ENCODE measurements at regions not wholly inside any gene's neighbourhood (a gene's known extent, or its start where the extent isn't known, plus 50 kb on each side); places are given as distances from the start of the nearest gene placed in this dataset.

DNA sequence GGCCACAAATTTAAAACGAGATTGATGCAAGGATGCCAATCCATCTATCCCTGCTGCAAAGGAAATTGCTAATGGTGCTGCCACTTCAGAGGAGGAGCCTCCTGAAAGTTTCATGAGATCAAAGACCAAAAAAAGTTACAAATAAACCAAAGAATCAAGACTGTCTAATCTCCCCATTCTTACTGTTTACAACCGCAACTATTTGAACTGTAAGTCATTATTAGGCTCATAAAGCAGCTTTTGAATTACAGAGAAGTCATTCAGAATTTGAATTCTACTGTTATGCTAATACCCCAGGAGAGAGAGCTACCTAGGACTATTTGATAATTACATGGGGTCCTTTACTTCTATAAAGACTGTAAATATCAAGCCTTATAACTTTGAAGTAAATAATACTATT is 1613.6 kb upstream of the WWC1 start:
- Histone ChIP-seq H3F3A (ENCODE audit: insufficient read depth) (no peaks in the 10 kb centered on the region), H3K4me2 (ENCODE audit: low read depth, low read length, poor library complexity, severe bottlenecking) (no peak overlapping the region), H3K27ac (ENCODE audit: low read depth, low read length) (no peak overlapping the region), H2AFZ (ENCODE audit: low read depth, low read length, severe bottlenecking) (no peak overlapping the region), H3K9me2 (replicated peaks; ENCODE audit: insufficient read depth, low read length) (no peaks in the 10 kb centered on the region), H3K9ac (ENCODE audit: low read length) (no peak overlapping the region), H3K9me3 (ENCODE audit: insufficient read depth, low read length) (no peaks in the 10 kb centered on the region), H3K27me3 (ENCODE audit: low read length) (no peaks in the 10 kb centered on the region), H3K79me2 (ENCODE audit: insufficient read depth, low read length) (no peaks in the 10 kb centered on the region), H3K4me3 (ENCODE audit: insufficient read depth, low read length, poor library complexity, severe bottlenecking) (no peak overlapping the region), H4K20me1 (ENCODE audit: low read depth, low read length) (no peaks in the 10 kb centered on the region), H3K36me3 (ENCODE audit: low read length) (no peaks in the 10 kb centered on the region)
- TF ChIP-seq EZH2phosphoT487 (conservative IDR thresholded peaks at IDR 0.05; ENCODE audit: low read length) = no peak
- TF ChIP-seq, protein P1, sequence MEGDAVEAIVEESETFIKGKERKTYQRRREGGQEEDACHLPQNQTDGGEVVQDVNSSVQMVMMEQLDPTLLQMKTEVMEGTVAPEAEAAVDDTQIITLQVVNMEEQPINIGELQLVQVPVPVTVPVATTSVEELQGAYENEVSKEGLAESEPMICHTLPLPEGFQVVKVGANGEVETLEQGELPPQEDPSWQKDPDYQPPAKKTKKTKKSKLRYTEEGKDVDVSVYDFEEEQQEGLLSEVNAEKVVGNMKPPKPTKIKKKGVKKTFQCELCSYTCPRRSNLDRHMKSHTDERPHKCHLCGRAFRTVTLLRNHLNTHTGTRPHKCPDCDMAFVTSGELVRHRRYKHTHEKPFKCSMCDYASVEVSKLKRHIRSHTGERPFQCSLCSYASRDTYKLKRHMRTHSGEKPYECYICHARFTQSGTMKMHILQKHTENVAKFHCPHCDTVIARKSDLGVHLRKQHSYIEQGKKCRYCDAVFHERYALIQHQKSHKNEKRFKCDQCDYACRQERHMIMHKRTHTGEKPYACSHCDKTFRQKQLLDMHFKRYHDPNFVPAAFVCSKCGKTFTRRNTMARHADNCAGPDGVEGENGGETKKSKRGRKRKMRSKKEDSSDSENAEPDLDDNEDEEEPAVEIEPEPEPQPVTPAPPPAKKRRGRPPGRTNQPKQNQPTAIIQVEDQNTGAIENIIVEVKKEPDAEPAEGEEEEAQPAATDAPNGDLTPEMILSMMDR (IDR thresholded peaks at IDR 0.05; ENCODE audit: insufficient read depth, low read length, poor library complexity, severe bottlenecking) = no peak

DNA sequence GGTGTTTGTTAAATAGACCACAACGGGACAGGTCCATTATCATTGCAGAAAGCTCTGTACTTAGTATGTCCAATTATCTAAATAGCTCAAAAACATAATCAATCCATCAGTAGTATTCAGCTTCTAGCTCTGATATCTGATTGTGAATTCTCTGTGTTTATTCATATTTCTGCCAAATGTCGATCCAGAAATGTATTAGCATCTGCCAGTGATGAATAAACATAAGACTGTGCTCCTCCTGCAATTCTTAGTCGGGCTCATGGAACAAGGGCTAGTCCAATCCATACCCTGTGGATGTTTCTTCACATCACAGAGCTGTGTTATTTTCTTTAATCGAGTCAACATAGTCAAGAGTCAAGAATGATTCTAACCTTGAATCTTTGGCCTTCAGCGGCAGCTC is 1612.1 kb upstream of the WWC1 start:
- H3K9me3 ChIP-seq (ENCODE audit: insufficient read depth, low read length) = no peaks in the 10 kb centered on the region
- no peaks in the 10 kb centered on the region for H3K36me3 ChIP-seq (ENCODE audit: low read length)
- H3K9ac ChIP-seq (ENCODE audit: low read length) = no peak overlapping the region
- no peaks in the 10 kb centered on the region for H3F3A ChIP-seq (ENCODE audit: insufficient read depth)
- H3K27me3 ChIP-seq (ENCODE audit: low read length) = no peaks in the 10 kb centered on the region
- H2AFZ ChIP-seq (ENCODE audit: low read depth, low read length, severe bottlenecking) = no peak overlapping the region
- TF ChIP-seq, protein P1 (IDR thresholded peaks at IDR 0.05; ENCODE audit: insufficient read depth, low read length, poor library complexity, severe bottlenecking) = no peak
- no peaks in the 10 kb centered on the region for H3K9me2 ChIP-seq (replicated peaks; ENCODE audit: insufficient read depth, low read length)
- H3K4me2 ChIP-seq (ENCODE audit: low read depth, low read length, poor library complexity, severe bottlenecking) = no peak overlapping the region
- H3K79me2 ChIP-seq (ENCODE audit: insufficient read depth, low read length) = no peaks in the 10 kb centered on the region
- H3K4me3 ChIP-seq (ENCODE audit: insufficient read depth, low read length, poor library complexity, severe bottlenecking) = no peak overlapping the region
- H4K20me1 ChIP-seq (ENCODE audit: low read depth, low read length) = no peaks in the 10 kb centered on the region
- H3K27ac ChIP-seq (ENCODE audit: low read depth, low read length) = no peak overlapping the region

DNA sequence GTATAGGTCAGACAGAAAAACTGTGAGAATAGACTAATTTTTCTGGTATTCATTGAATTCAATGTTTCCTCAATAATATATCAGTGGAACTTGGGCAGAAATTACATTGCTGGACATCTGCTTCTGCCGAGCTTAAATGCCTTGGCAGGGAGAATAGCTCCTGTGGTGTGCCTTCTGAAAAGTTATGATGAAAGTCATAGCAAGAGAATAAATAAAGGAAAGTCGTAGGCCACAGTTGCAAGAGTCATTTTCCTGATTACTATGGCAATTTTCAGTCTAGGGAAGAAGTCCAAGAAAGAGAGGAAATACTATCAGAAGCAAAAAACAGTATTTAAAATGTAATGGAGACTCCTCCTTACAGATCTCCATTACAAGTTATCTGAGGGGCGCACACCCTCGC is 1596.1 kb upstream of the WWC1 start:
- no peak for TF ChIP-seq EZH2phosphoT487 (conservative IDR thresholded peaks at IDR 0.05; ENCODE audit: low read length)
- TF ChIP-seq, protein P1 (IDR thresholded peaks at IDR 0.05; ENCODE audit: insufficient read depth, low read length, poor library complexity, severe bottlenecking) = no peak
- no peak overlapping the region for H3K4me2 ChIP-seq (ENCODE audit: low read depth, low read length, poor library complexity, severe bottlenecking)

DNA sequence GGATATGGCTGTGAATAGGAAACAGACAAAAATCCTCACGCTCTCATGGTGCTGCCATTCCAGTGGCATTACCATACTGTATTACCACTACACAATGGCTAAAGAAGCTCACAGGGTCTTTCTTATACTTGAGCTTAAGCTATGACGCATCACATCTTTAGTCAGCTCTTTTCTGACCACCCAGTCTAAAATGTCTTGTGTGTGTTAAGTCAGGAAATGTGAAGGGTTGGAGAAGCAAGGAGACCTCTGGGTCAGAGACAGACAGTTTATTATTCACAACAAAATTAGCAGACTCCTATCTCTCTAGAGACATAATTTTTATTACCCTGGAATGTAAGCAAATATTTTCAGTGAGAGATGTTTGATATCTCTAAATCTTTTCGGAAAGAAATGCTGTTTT is 1583.2 kb upstream of the WWC1 start:
- Histone ChIP-seq H2AFZ (ENCODE audit: low read depth, low read length, severe bottlenecking) (no peak overlapping the region), H3K36me3 (ENCODE audit: low read length) (no peaks in the 10 kb centered on the region), H3K27me3 (ENCODE audit: low read length) (no peaks in the 10 kb centered on the region), H3K79me2 (ENCODE audit: insufficient read depth, low read length) (no peaks in the 10 kb centered on the region), H3K9me2 (replicated peaks; ENCODE audit: insufficient read depth, low read length) (no peaks in the 10 kb centered on the region), H3K27ac (ENCODE audit: low read depth, low read length) (no peak overlapping the region), H4K20me1 (ENCODE audit: low read depth, low read length) (no peaks in the 10 kb centered on the region), H3F3A (ENCODE audit: insufficient read depth) (no peaks in the 10 kb centered on the region), H3K9me3 (ENCODE audit: insufficient read depth, low read length) (no peaks in the 10 kb centered on the region), H3K4me3 (ENCODE audit: insufficient read depth, low read length, poor library complexity, severe bottlenecking) (no peak overlapping the region), H3K9ac (ENCODE audit: low read length) (no peak overlapping the region), H3K4me2 (ENCODE audit: low read depth, low read length, poor library complexity, severe bottlenecking) (no peak overlapping the region)
- no peak for TF ChIP-seq EZH2phosphoT487 (conservative IDR thresholded peaks at IDR 0.05; ENCODE audit: low read length)
- TF ChIP-seq, protein P1 (IDR thresholded peaks at IDR 0.05; ENCODE audit: insufficient read depth, low read length, poor library complexity, severe bottlenecking) = no peak

More for the DNA sequence above, 1596.1 kb upstream of the WWC1 start:
- no peak overlapping the region for H3K4me3 ChIP-seq (ENCODE audit: insufficient read depth, low read length, poor library complexity, severe bottlenecking)
- H3K9ac ChIP-seq (ENCODE audit: low read length) = no peak overlapping the region
- H3K36me3 ChIP-seq (ENCODE audit: low read length) = no peaks in the 10 kb centered on the region
- no peak overlapping the region for H3K27ac ChIP-seq (ENCODE audit: low read depth, low read length)
- H4K20me1 ChIP-seq (ENCODE audit: low read depth, low read length) = no peaks in the 10 kb centered on the region
- no peak overlapping the region for H2AFZ ChIP-seq (ENCODE audit: low read depth, low read length, severe bottlenecking)
- no peaks in the 10 kb centered on the region for H3K9me3 ChIP-seq (ENCODE audit: insufficient read depth, low read length)
- H3F3A ChIP-seq (ENCODE audit: insufficient read depth) = no peaks in the 10 kb centered on the region
- H3K9me2 ChIP-seq (replicated peaks; ENCODE audit: insufficient read depth, low read length) = 0 out of 2 replicates have a peak, but pooled peaks cover 3% of the 10 kb centered on the region
- H3K27me3 ChIP-seq (ENCODE audit: low read length) = no peaks in the 10 kb centered on the region
- H3K79me2 ChIP-seq (ENCODE audit: insufficient read depth, low read length) = no peaks in the 10 kb centered on the region

Measured in SU-DHL-6 (cell line).